HG02884 (cell line): ENCODE measurements at regions not wholly inside any gene's neighbourhood (a gene's known extent, or its start where the extent isn't known, plus 50 kb on each side); places are given as distances from the start of the nearest gene placed in this dataset.

Source experiments
- ATAC-seq: cut with Tn5 transposase; IDR thresholded peaks from one replicate; pipeline ENCODE4 v1.9.1; 2021; ENCODE audit warnings: mild to moderate bottlenecking, moderate library complexity; ENCODE audit not compliant: unreplicated experiment

DNA sequence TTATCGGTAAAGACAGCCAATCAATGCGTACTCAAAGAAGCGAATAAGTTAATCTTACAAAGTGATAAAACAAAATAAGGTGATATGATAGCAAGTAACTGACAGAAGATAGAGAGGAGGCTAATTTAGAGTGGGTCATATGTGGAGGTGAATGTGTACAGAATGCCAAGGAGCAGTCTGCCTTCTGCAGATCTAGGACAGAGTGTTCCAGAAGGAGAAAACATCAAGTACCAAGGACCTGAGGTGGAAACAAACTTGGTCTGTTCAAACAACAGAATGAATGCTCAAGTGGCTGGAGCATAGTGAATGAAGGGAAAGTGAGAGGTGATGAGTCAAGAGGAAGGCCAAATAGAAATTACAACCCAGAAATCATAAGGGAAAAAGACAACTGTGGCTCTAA is 170.3 kb upstream of the BMP4 start:
- ATAC-seq = no peak

DNA sequence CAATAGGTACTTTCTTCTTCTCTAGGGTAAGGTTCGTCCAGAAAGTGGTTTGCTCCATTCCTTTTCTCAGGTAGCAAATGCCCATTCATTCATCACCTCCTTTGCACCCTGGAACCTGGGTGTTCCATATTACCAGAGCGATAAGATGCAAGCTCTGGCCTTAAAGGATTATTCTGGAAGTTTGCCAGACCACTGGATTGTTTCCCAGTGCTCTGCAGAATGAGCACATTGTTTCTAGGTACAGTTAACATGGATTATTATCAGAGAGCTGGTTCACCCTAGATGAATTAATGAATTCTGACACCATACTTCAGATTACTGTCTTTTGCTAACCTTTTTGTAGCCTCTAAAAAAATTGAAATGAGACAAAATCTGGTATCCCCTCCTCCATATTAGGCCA is 170.9 kb upstream of the BMP4 start:
- ATAC-seq = no peak

DNA sequence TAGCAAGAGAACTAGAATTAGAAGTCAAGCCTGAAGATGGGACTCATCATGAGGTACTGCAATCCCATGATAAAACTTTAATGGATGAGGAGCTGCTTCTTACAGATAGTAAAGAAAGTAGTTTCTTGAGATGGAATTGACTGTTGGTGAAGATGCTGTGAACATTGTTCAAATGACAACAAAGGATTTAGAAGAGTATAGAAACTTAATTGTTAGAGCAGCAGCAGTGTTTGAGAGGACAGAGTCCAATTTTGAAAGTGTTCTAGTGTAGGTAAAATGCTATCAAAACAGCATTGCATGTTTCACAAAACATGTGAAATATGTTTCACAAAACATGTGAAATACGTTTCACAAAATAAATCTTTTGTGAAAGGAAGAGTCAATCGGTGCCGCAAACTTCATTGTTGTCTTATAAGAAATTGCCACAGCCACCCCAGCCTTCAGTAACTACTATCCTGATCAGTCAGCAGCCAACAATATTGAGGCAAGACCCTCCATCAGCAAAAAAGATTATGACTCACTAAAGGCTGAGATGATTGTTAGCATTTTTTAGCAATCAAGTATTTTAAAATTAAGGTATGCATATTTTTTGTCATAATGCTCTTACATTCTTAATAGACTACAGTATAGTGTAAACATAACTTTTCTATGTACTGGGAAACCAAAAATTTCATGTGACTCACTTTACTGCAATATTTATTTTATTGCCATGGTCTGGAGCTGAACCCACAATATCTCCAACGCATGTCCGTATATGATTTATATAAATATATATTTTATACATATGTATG is 173.4 kb upstream of the BMP4 start:
- no peak for ATAC-seq

DNA sequence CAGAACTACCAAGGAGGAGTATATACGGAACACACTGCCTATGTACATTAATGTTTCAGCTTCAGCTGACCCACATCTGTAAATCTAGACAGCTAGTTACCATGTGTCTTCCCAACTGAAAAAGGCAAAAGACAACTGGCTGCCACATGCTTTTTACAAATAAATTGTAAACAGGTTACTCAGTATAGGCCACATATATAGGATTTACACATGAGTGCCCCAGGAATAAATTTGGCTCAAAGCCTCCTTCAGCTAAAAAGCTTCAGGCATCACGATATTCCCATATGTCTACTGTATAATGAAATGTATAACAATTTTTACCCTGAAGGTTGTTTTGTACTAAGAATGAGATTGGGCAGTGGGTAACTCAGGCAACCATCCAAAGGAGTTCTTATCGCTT is 175.9 kb upstream of the BMP4 start:
- ATAC-seq = no peak

DNA sequence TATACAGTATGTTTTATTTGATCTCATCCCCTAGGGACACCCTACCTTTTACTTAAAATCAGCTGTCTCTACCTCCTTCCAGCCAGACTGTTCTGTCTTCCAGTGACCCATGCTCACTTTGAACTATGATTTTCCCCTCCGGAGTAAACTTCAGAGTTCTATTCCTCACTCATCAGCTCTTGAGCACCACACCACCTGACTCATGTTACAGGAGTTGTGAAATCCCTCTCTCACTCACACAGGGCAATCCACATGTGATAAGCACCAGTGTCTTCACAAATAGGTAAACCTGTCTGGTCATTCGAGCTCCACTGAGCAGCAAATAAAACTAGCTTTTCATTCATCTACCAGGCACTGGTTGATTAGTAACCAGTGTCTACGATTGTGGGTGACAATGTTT is 177.3 kb upstream of the BMP4 start:
- ATAC-seq = no peak

DNA sequence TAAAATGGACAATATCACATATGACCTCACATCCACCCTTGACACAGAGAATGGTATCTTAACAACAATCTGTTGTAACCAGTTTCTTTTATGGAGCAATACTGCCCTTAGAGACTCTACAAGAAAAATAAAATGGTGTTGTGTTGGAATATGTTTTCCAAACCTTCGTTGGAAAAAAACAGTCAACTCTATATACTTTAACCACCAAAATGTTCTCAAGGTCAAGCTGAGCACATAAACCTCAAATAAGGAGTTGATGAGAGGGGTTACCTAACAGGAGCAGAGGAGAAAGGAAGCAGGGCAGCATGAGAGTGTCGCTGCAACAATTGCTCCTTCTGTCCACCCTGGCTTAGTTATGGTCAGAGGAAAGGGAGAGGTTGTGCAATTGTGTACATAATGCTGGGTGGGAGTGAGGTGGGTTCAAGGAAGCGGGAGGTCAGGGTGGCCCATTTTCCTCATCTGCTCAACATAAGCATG is 179.2 kb upstream of the BMP4 start:
- no peak for ATAC-seq

DNA sequence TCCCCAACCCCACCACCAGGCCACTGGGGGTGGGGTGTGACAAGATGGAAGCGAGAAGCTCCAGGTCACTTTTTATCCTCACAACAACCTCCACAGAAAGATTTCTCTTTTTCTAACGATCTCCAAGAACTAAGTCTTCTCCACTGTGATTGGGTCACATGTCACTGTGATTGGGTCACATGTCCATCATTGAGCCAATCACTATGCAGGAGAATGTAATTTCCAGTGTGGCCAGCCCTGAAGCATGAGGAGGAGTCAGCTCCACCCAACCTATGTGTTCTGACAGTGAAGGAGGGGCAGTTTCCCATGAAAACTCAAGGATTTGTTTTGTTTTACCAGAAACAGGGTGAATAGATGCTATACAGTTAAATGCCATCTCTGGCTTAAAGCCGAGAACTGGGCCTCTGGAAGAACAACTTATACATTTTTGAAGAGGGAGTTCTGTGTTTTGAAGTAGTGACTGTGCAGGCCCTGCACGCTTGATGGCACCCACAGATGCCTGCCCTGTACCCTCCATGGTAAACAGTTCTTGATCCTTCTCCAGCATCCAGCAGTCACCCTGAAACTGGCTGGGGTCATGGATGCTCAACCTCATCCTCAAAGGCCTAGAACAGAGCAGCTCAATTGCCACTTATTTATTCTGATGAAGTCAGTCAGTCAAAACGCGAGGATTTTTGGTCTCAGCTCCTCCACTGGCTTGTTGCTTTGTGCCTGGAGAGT is 180.4 kb upstream of the BMP4 start:
- ATAC-seq = no peak

DNA sequence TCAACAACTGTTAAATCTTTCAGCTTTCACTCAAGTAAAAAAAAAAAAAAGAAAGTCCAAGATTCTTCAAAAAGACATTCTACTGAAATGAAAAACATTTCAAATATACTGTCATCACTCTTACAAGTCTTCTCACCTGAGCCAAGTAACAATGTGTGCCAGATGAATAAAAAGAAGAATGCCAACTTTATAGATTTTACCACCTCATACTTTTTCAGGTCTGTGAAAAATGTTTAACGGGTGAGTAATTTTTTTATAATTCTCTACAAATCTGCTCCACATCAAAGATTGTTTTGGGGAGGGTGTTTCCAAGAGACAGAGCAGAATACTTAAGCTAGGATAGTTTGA is 181.0 kb upstream of the BMP4 start:
- ATAC-seq = no peak

DNA sequence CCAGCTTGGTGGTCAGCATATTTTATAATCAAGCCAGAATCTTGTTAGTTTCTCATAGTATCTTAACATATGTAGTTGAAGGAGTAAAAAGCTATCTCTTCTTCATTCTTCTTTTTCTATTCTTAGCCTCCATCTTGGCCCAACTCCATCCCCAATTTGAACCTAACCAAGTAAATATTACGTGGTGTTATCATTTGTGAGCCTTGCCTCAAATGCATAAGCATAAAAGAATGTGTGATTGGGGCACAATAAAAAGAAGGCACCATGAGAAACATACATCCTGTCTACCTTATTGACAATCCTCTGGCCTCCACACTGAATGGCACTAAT is 181.4 kb upstream of the BMP4 start:
- ATAC-seq = no peak

DNA sequence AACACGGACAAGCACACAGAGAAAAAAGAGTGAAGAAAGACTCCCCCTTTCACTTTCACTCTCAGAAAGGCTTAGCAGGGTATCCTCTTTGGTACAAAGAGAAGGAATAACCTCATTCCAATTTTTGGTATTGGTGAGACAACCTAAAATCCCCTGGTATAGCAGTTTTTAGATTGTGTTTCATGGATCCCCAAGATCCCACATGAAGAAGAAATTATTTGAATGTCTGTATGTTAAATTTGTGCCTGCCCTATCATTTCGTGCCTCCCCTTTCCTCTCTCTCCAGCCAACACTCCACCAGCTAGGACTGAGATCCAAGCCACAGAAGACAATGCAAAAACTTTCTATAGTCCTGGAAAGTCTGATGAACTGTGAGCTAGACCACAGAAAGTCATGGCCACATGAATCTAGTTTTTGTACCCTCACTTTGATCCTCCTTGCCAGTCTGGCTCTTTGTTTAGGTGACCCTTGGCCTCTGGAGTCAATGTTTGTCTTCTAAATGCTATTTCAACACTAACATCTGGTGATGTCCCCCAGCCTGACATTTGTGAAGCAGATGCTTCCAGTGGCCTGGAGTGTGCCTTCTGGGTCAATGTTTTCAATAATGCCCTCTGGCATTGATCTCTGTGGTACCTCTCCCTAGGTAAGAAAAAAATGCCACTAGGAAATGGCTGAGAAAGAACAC is 181.9 kb upstream of the BMP4 start:
- ATAC-seq = no peak

DNA sequence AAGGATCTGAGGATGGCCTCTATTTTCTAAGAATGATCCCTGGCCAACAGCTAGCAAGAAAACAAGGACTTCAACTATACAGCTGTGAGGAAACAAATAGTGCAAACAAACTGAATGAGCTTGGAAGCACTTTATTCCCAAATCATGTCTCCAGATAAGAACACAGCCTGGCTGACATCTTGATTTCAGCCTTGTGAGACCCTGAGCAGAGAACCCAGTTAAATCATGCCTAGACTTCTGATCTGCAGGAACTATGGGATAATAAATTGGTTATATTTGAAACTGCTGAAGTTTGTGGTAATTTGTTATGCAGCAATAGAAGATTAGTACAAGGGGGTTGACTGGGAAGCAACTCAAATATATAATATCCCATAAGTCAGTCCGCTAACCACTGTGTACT is 183.9 kb upstream of the BMP4 start:
- no peak for ATAC-seq

DNA sequence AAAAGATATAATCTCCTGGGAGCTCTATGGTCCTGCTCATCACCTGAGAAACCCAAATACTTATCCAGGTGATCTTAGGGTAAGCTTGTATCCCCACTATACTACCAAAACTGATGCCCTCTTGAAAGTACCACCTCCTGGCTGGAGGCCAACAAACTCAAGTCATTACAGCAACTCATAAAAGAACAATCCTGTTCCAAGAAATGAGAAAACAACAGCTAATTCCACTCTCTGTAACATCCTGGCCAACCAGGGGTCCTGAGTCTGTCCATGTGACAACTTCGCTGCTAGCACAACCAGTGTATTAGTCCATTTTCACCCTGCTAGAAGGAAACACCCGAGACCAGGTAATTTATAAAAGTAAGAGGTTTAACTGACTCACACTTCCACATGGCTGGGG is 190.0 kb upstream of the BMP4 start:
- no peak for ATAC-seq

DNA sequence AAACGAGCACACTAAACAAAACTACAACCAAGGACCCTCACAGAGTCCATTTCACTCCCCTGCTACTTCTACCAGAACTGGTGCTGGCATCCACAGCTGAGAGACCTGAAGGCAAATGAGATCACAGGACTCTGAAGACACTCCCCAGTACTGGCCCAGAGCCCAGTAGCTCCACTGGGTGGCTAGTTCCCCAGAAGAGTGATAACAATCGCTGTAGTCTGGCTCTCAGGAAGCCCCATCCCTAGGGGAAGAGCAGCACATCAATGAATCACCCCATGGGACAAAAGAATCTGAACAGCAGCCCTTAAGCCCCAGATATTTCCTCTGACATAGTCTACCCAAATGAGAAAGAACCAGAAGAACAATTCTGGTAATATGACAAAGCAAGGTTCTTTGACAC is 190.7 kb upstream of the BMP4 start:
- no peak for ATAC-seq

DNA sequence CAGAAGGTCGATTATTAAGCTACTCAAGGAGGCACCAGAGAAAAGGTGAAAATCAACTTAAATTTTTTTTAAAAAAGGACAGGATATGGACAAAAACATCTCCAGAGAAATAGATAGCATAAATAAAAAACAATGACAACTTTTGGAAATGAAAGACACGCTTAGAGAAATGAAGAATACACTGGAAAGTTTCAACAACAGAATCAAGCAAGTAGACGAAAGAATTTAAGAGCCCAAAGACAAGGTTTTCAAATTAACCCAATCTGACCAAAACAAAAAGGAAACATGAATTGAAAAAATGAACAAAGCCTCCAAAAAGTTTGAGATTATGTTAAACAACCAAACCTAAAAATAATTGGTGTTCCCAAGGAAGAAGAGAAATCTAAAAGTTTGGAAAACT is 191.1 kb upstream of the BMP4 start:
- no peak for ATAC-seq

DNA sequence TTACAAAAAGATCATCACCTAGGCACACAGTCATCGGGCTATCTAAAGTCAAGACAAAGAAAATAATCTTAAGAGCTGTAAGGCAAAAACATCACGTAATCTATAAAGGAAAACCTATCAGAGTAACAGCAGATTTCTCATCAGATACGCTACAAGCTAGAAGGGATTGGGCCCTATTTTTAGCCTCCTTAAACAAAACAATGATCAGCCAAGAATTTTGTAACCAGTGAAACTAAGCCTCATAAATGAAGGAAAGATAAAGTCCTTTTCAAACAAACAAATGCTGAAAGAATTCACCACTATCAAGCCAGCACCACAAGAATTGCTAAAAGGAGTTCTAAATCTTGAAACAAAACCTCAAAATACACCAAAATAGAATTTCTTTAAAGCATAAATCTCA is 191.6 kb upstream of the BMP4 start:
- no peak for ATAC-seq

DNA sequence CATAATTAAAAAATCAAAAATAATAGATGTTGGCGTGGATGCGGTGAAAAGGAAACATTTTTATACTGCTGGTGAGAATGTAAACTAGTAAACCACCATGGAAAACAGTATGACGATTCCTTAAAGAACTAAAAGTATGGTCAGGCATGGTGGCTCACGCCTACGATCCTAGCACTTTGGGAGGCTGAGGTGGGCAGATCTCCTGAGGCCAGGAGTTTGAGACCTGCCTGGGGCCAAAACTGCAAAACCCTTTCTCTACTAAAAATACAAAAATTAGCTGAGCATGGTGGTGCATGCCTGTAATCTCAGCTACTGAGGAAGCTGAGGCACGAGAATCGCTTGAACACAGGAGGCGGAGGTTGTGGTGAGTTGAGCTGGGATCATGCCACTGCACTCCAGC is 195.7 kb upstream of the BMP4 start:
- ATAC-seq = no peak

DNA sequence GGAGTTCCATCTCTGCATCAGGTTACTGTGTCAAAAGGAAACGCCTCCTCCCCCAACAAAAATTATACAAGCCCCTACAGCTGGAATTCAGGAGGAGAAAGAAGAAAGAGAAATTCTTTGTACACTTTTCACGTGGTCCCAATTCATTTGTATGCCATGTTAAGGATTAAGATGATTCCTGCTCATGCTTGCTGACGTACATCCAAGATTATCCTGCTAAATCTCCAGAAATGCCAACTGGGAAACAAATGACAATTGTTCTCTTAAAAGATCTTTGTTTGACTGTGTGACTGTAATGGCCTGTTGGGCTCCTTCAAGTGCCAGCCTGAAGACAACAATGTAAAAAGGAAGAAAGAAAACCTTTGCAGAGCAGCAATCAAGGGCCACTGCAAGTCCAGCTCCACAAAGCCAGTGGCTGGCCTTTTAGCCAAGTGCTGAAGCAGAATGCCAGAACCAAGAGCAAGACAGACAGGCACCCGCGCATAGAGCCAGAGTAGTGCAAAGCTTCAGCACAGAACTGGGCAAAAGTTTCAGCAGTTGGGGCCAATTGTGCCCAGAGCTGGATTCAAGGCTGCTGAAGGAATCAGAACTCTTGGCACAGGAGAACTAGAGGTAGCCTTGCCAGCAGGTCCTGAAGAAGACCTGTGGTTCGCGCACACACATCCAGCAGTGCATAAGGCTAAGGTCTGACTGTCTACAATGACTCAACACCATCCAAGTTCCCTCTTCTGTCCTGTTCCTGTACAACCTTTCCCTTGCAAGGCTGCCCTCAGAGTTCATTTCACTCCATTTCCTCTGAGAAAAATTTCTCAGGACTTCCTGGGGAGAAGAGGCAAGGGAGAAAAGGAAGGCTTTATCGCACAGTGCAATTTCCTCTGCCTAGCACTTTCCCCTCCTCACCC is 209.7 kb upstream of the BMP4 start:
- no peak for ATAC-seq

DNA sequence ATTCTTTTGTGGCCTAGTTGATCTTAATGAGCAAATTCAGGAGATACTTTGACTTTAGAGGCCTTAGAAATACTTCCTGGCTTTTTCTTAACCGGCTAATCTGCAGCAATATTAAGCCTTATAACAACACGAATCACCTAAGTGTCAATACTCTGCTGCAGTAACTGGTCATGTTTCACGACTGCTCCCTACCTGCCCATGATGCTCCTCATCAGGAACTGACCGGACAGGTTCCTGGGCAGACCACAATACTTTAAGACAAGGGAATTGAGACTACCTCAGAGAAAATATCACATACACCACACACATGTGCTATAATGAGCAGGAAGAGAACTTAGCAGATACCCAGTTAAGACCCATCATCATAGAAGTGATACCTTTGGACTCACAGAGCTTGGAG is 211.9 kb upstream of the BMP4 start:
- no peak for ATAC-seq

DNA sequence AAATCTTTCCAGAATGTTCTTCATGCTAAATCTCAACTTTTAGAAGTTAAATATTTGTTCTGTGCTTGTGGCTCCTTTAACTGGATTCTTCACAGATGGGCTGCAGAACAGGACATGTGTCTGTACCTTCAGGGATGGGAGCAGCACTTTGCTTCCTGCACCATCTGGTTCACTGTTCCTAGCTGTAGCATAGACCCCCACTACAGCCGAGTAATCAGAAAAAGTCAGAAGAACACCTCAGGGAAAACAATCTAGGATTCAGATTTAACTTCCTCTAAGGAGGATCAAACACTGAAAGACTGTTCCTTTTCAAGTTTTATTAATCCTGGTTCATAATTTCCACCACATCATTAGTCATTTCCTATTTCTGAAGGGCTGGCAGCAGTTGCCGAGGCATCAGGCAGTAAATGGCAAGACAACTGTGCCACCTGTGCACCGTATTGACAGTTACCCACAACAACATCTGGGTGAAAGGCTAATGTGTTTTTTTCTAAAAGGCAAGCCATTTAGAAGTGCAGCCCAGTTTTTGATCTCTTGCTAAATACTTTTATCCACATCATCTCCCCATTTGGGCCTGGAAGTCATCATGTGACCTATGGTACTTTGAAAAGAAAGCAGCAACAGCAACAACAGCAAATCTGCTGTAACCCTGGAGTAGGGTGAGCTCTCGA is 212.8 kb upstream of the BMP4 start:
- no peak for ATAC-seq

DNA sequence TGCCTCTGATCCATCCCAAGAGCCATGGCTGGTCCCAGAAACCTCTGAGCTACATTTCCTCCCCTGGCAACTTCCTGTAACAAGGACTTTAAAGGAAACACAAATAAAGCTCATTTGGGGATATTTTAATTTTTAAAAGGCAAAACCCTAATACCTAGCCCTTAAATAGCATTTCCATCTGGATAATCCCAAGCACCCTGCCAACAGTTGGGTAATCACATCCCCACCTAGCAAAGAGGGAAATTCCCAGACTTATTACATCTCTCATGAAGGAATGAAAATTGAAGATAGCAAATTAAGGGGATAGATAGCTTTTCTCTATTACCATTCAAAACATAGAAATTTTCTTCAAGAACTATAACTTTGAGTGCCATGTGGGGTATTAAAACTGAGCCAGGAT is 213.7 kb upstream of the BMP4 start:
- ATAC-seq = no peak

DNA sequence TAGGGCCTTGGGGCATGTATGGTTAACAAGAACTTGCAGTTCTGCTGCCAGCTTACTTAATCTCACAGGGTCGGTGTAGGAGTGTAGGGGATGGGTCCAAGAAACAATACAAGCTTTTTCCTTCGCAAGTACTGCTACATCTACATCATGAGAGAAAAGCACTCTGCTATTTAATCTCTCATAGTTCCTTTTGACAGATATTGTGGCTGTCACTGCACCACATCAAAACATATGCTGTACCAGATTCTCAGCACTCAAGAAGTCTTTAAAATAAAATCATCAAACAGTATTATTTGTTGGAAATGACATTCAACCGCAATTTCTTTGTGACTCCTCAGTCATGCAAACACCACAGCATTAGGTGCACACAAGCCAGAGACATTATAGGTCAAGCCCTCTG is 215.5 kb upstream of the BMP4 start:
- no peak for ATAC-seq
